SK-N-SH treated with all-trans-retinoic acid at 6 μM for 48 hours (cell line): ENCODE measurements at regions not wholly inside any gene's neighbourhood (a gene's known extent, or its start where the extent isn't known, plus 50 kb on each side); places are given as distances from the start of the nearest gene placed in this dataset.

ENCODE experiments used
- ATAC-seq: fragments of 200-7000 bp; cut with Tn5 transposase; 3 replicates; pipeline ENCODE4 v1.9.1; 2020; ENCODE audit warnings: mild to moderate bottlenecking, moderate library complexity
- ARNTL ChIP-seq: fragments of 450-650 bp; formaldehyde crosslinking; IDR thresholded peaks from 2 replicates; pipeline ENCODE4 v1.5.0; 2020; ENCODE audit warnings: low read depth, mild to moderate bottlenecking, moderate library complexity, borderline replicate concordance
- CREB5 ChIP-seq: fragments of 250-450 bp; sonication (Bioruptor Pico); IDR thresholded peaks from 2 replicates; pipeline ENCODE4 v1.5.1; 2020; ENCODE audit warnings: low read depth, mild to moderate bottlenecking, moderate library complexity
- CSDC2 ChIP-seq: fragments of 250-450 bp; sonication (Bioruptor Pico); IDR thresholded peaks from 2 replicates; pipeline ENCODE4 v1.5.0; 2020; ENCODE audit warnings: mild to moderate bottlenecking, moderate library complexity
- ESRRG ChIP-seq: fragments of 250-450 bp; sonication (Bioruptor Pico); IDR thresholded peaks from 2 replicates; pipeline ENCODE4 v1.6.1; 2021; ENCODE audit warnings: mild to moderate bottlenecking
- GLIS3 ChIP-seq: fragments of 250-450 bp; sonication (Bioruptor Pico); IDR thresholded peaks from 2 replicates; pipeline ENCODE4 v1.5.0; 2020; ENCODE audit warnings: mild to moderate bottlenecking, moderate library complexity
- ISL1 ChIP-seq: fragments of 250-450 bp; sonication (Bioruptor Pico); IDR thresholded peaks from 2 replicates; pipeline ENCODE4 v2.1.2; 2022; ENCODE audit warnings: mild to moderate bottlenecking, moderate library complexity
- OSR1 ChIP-seq: fragments of 250-450 bp; sonication (Bioruptor Pico); IDR thresholded peaks from 2 replicates; pipeline ENCODE4 v1.8.0; 2022; ENCODE audit warnings: moderate library complexity, mild to moderate bottlenecking, inconsistent platforms
- POU6F1 ChIP-seq: fragments of 250-450 bp; sonication (Bioruptor Pico); IDR thresholded peaks from 2 replicates; pipeline ENCODE4 v1.8.0; 2021; ENCODE audit warnings: low read depth, mild to moderate bottlenecking, moderate library complexity, borderline replicate concordance
- PPARA ChIP-seq: fragments of 250-450 bp; sonication (Bioruptor Pico); IDR thresholded peaks from 2 replicates; pipeline ENCODE4 v1.5.0; 2020; ENCODE audit warnings: mild to moderate bottlenecking, borderline replicate concordance
- RARB ChIP-seq: fragments of 250-450 bp; sonication (Bioruptor Pico); IDR thresholded peaks from 2 replicates; pipeline ENCODE4 v1.8.0; 2021; ENCODE audit warnings: mild to moderate bottlenecking, moderate library complexity
- SNAI2 ChIP-seq: fragments of 250-450 bp; sonication (Bioruptor Pico); IDR thresholded peaks from 2 replicates; pipeline ENCODE4 v1.5.0; 2020; ENCODE audit warnings: mild to moderate bottlenecking, moderate library complexity
- TCF4 ChIP-seq: fragments of 250-450 bp; sonication (Bioruptor Pico); IDR thresholded peaks from 2 replicates; pipeline ENCODE4 v1.8.0; 2021; ENCODE audit warnings: mild to moderate bottlenecking, moderate library complexity, borderline replicate concordance
- TOX ChIP-seq: fragments of 250-450 bp; sonication (Bioruptor Pico); IDR thresholded peaks from 2 replicates; pipeline ENCODE4 v1.8.0; 2021; ENCODE audit warnings: mild to moderate bottlenecking, moderate library complexity, borderline replicate concordance
- TSHZ2 ChIP-seq: fragments of 250-450 bp; sonication (Bioruptor Pico); IDR thresholded peaks from 2 replicates; pipeline ENCODE4 v1.5.0; 2020; ENCODE audit warnings: mild to moderate bottlenecking, moderate library complexity
- ZC3H10 ChIP-seq: fragments of 250-450 bp; sonication (Bioruptor Pico); IDR thresholded peaks from 2 replicates; pipeline ENCODE4 v1.5.1; 2021; ENCODE audit warnings: mild to moderate bottlenecking, moderate library complexity
- ZFP3 ChIP-seq: fragments of 250-450 bp; sonication (Bioruptor Pico); IDR thresholded peaks from 2 replicates; pipeline ENCODE4 v1.5.0; 2020; ENCODE audit warnings: mild to moderate bottlenecking, moderate library complexity
- ZFP30 ChIP-seq: fragments of 450-650 bp; formaldehyde crosslinking; IDR thresholded peaks from 2 replicates; pipeline ENCODE4 v1.5.0; 2022; ENCODE audit warnings: mild to moderate bottlenecking, moderate library complexity
- ZNF565 ChIP-seq: fragments of 450-650 bp; formaldehyde crosslinking; conservative IDR thresholded peaks from 2 replicates; pipeline ENCODE4 v1.5.0; 2020; ENCODE audit warnings: low read depth, mild to moderate bottlenecking, moderate library complexity
- ZNF70 ChIP-seq: fragments of 450-650 bp; formaldehyde crosslinking; IDR thresholded peaks from 2 replicates; pipeline ENCODE4 v1.5.0; 2020; ENCODE audit warnings: mild to moderate bottlenecking, moderate library complexity
- ZNF8 ChIP-seq: fragments of 450-650 bp; formaldehyde crosslinking; IDR thresholded peaks from 2 replicates; pipeline ENCODE4 v1.5.0; 2020; ENCODE audit warnings: mild to moderate bottlenecking, moderate library complexity
- TF ChIP-seq, protein P1 (sequence below): fragments of 250-450 bp; sonication (Bioruptor Pico); IDR thresholded peaks from 2 replicates; pipeline ENCODE4 v1.5.1; 2021; ENCODE audit warnings: mild to moderate bottlenecking, moderate library complexity

GRCh38 chr2:207282916-207283315, 117.2 kb upstream of the KLF7 start:
- no peak for TF ChIP-seq CREB5 (CRISPR knock-in tag)
- no peak for TF ChIP-seq PPARA (CRISPR knock-in tag)
- TF ChIP-seq GLIS3 (CRISPR knock-in tag), result no peak
- TF ChIP-seq, protein P1, sequence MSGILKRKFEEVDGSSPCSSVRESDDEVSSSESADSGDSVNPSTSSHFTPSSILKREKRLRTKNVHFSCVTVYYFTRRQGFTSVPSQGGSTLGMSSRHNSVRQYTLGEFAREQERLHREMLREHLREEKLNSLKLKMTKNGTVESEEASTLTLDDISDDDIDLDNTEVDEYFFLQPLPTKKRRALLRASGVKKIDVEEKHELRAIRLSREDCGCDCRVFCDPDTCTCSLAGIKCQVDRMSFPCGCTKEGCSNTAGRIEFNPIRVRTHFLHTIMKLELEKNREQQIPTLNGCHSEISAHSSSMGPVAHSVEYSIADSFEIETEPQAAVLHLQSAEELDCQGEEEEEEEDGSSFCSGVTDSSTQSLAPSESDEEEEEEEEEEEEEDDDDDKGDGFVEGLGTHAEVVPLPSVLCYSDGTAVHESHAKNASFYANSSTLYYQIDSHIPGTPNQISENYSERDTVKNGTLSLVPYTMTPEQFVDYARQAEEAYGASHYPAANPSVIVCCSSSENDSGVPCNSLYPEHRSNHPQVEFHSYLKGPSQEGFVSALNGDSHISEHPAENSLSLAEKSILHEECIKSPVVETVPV (CRISPR knock-in tag), result no peak
- TF ChIP-seq ESRRG (CRISPR knock-in tag), result no peak
- TF ChIP-seq ZNF8 (CRISPR knock-in tag), result no peak
- TF ChIP-seq OSR1 (CRISPR knock-in tag), result no peak
- ATAC-seq, result peak; percentile 39

GRCh38 chr2:207283356-207283755, 117.6 kb upstream of the KLF7 start:
- TF ChIP-seq ZFP3 (CRISPR knock-in tag) (0 out of 2 replicates have a peak, but pooled peaks have one; percentile 45), TOX (no peak)
- ATAC-seq, result peak; percentile 69

GRCh38 chr2:207284556-207285472, 119.1 kb upstream of the KLF7 start:
- TF ChIP-seq TOX (no peak), SNAI2 (CRISPR knock-in tag) (no peak), ISL1 (CRISPR knock-in tag) (peak; percentile 37; the same call in 1 of the 2 replicates)
- peak; percentile 73 for ATAC-seq

DNA sequence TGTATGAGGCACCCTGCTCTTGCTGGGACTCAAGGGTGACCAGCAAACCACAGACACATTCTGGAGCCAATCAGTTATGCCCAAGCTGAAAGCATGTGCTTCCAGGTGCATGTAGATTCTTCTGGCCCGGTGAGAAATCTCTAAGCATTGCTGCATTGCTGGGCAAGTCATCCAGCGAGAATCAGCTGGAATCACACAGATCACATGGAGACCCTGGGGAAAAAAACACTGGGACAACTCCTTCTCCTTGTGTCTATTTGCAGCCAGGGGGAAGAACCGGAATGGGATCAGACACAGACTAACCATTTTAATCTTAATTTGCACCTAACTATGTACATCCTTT, 119.7 kb upstream of the KLF7 start:
- no peak for TF ChIP-seq CREB5 (CRISPR knock-in tag)
- no peak for TF ChIP-seq PPARA (CRISPR knock-in tag)
- TF ChIP-seq ISL1 (CRISPR knock-in tag), result no peak
- TF ChIP-seq OSR1 (CRISPR knock-in tag), result no peak
- TF ChIP-seq ARNTL (CRISPR knock-in tag), result no peak
- peak; percentile 10 for ATAC-seq

GRCh38 chr2:207286106-207286505, 120.4 kb upstream of the KLF7 start:
- ATAC-seq, result no peak
- TF ChIP-seq, protein P1 (CRISPR knock-in tag), result no peak
- no peak for TF ChIP-seq SNAI2 (CRISPR knock-in tag)
- TF ChIP-seq ZFP3 (CRISPR knock-in tag), result no peak
- TF ChIP-seq POU6F1 (CRISPR knock-in tag), result no peak
- TF ChIP-seq ZC3H10, result no peak
- no peak for TF ChIP-seq TSHZ2 (CRISPR knock-in tag)
- no peak for TF ChIP-seq RARB (CRISPR knock-in tag)
- no peak for TF ChIP-seq OSR1 (CRISPR knock-in tag)
- no peak for TF ChIP-seq TCF4
- no peak for TF ChIP-seq CREB5 (CRISPR knock-in tag)
- TF ChIP-seq ESRRG (CRISPR knock-in tag), result no peak
- no peak for TF ChIP-seq ISL1 (CRISPR knock-in tag)
- TF ChIP-seq ZNF565 (CRISPR knock-in tag), result no peak
- no peak for TF ChIP-seq CSDC2 (CRISPR knock-in tag)
- TF ChIP-seq ZFP30 (CRISPR knock-in tag), result no peak
- no peak for TF ChIP-seq ARNTL (CRISPR knock-in tag)
- no peak for TF ChIP-seq ZNF8 (CRISPR knock-in tag)
- TF ChIP-seq ZNF70 (CRISPR knock-in tag), result no peak
